Suprapubic skin (tissue), 3 donors: ENCODE measurements at regions not wholly inside any gene's neighbourhood (a gene's known extent, or its start where the extent isn't known, plus 50 kb on each side); places are given as distances from the start of the nearest gene placed in this dataset.

Experiments
- EP300 ChIP-seq: sonication (generic); formaldehyde crosslinking; IDR thresholded peaks from one replicate; pipeline ENCODE4 v1.6.1; 2017; ENCODE audit warnings: antibody characterized with exemption
- TF ChIP-seq, protein P1 (sequence below), 2 donors: fragments of 200-600 bp in 1 of 2; fragments of 450-650 bp in 1 of 2; sonication (generic) in 1 of 2; IDR thresholded peaks; one replicate each; pipeline ENCODE4 v1.5.1; 2016 to 2019; ENCODE audit warnings: antibody characterized with exemption in 2 of 2, mild to moderate bottlenecking in 1 of 2, moderate library complexity in 1 of 2

- TF ChIP-seq, protein P1, sequence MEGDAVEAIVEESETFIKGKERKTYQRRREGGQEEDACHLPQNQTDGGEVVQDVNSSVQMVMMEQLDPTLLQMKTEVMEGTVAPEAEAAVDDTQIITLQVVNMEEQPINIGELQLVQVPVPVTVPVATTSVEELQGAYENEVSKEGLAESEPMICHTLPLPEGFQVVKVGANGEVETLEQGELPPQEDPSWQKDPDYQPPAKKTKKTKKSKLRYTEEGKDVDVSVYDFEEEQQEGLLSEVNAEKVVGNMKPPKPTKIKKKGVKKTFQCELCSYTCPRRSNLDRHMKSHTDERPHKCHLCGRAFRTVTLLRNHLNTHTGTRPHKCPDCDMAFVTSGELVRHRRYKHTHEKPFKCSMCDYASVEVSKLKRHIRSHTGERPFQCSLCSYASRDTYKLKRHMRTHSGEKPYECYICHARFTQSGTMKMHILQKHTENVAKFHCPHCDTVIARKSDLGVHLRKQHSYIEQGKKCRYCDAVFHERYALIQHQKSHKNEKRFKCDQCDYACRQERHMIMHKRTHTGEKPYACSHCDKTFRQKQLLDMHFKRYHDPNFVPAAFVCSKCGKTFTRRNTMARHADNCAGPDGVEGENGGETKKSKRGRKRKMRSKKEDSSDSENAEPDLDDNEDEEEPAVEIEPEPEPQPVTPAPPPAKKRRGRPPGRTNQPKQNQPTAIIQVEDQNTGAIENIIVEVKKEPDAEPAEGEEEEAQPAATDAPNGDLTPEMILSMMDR (IDR thresholded peaks at IDR 0.05): no peak
- TF ChIP-seq EP300: no peak
These were observed 551.9 kb downstream of the PRELID2 start for GRCh38 chr5:145283141-145283810.
